C1 segment of cervical spinal cord (tissue), 14 donors: ENCODE measurements at regions not wholly inside any gene's neighbourhood (a gene's known extent, or its start where the extent isn't known, plus 50 kb on each side); places are given as distances from the start of the nearest gene placed in this dataset.
"Not testable (repeated sequence)": the region's sequence is repeated elsewhere in the genome, so short reads cannot be mapped to it uniquely, and the experiment has no call there.

Experiments used
- DNase-seq, 14 donors: peaks; one replicate each; lab custom pipeline; 2025; lab: John Stamatoyannopoulos, UW

DNA sequence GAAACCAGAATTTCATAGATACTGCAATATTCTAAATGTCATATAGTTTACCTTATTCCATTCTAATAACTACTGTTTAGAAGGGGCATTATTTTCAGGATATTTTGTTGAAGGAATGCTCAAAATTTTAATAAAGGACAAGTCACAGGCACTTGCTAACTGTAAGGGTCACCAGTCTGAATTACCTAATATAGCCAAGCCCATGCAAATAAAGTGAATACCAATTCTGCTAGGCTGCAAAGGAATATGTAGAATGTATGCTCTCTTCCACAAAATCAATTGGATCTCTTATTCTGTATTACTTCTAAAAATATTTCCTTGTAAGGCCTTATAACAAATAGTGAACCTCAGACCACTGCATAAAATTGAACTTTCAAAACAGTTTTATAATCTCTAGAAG, 52.3 kb upstream of the FAT4 start:
- DNase-seq, result no peak

DNA sequence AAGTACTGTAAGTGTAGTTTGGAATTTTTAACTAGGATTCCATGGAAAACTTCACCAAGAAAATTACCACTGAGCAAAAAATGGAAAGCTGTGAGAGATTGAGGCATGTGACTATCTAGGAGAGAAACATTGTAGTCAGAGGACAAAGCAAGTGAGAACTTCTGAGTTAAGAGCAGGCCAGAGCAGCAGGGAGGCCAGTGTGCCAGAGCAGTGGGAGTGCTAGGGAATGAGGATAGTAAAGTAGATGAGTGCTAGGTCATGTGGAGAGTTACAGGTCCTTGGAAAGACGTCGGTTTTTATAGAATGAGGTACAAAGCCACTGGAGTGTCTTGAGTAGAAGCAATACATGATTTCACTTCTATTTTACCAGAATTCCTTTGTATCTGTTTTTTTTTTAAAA, 52.7 kb upstream of the FAT4 start:
- DNase-seq, result no peak

DNA sequence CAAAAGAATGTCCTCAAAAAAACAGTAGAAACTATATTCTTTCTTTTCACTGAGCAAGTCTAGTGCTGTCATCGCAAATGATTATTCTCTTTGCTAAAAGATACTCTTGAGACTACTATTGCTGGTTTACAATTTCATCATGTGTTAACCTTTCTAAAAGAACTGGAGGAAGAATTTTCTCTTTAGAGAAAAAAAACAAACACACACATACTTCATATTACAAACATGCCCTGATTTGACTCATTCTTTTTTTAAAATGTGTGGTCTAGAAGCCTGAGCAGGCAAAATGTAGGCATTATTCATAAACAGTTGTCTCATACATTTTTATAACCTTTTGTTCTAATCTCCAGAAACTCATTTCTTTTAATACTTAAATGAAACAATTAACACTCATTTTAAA, 60.6 kb upstream of the FAT4 start:
- no peak for DNase-seq

DNA sequence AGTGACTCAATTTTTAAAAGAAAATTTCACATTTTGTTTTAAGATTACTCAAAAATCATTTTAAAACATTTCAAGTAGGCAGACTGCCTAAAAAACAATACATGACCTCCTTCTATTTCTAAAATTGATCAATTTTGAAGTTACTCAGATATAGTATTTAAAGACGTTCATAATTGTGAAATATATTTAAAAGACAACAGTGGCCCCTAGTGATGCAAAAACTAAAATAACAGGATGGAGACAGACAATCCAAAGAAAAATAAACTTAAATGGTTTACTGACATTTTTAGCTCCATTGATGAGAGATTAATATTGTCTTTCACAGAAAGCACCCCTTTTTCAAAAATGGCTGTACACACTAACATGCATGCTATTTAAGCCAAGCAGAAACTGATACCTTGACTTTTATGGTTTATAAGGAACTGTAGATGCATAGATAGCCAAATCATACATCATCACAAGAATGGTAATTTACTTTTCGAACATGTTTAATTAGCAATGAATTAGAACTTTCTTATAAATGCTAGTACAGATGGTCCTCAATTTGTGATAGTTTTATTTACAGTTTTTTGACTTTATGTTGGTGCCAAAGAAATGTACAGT, 69.8 kb upstream of the FAT4 start:
- DNase-seq, result no peak

DNA sequence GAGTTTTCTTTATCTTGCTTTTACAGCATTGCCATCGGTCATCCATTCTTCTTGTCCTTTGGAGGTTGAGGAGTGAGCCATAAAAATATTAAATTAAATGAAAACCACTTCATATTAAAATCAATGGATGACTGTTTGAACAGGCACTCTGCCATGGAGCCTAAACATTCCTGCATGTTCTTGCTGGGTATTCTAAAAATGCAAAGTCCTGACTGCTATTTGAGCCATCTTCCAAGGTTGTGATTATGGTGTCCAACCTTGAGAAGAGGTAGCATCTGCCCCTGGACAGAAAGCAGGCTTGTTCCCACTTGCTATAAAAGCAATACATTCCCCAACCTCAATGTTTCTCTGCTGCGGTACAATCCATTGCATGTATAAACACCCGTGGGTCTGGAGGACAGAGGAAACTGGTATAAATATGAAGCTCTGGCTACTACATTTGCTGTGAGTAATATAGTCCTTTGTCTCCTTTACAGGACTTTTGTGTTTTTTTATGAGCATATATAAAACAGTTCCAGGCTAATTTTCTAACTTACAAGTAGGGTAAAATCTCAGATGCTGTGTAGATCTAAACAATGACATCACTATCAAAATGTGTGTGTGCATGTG, 70.9 kb upstream of the FAT4 start:
- no peak for DNase-seq

DNA sequence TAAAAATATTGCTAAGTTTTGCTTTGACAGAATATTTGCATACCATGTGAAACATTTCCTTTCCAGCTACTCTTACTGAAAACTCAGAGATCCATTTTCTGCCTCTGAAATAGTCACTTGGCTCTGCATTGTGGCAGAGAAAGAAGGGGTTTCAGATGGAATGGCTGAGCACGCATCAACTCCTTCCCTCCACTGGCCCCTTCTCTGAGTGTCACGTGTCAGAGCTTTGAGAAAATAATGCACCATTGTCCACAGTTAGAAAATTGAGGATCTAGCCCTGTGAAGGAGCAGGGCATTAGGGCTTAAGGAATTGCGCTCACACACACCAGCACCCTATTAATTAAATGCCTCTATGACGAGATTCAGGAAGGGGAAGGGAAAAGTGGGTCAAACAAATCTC, 78.8 kb upstream of the FAT4 start:
- DNase-seq, result peak in 2 of 14 donors; percentile 0 to 1

DNA sequence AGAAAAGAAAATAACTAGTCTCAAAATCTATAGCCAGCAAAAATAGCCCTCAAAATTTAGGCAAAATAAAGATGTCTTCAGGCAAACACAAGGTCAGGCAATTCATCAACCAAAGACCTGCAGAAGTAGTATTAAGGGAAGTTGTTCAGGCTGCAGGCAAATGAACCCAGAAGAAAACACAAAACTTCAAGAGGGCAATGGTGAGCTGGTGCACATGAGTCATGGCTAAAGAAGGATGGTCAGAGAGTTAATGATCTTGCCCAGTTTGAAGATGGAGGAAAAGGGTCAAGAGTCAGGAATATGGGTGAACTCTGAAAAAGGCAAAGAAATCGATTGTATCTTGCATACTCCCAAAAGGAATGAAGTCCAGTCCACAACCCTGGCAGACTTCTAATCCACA, 83.1 kb upstream of the FAT4 start:
- DNase-seq, result no peak

DNA sequence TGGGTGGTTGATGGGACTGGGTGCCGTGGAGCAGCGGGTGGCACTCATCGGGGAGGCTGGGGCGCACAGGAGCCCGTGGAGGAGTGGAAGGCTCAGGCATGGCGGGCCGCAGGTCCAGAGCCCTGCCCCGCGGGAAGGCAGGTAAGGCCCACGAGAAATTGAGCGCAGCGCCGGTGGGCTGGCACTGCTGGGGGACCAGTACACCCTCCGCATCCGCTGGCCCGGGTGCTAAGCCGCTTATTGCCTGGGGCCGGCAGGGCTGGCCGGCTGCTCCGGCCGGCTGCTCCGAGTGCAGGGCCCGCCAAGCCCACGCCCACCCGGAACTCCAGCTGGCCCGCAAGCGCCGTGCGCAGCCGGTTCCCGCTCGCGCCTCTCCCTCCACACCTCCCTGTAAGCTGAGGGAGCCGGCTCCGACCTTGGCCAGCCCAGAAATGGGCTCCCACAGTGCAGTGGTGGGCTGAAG, 85.1 kb upstream of the FAT4 start:
- DNase-seq, result no peak

DNA sequence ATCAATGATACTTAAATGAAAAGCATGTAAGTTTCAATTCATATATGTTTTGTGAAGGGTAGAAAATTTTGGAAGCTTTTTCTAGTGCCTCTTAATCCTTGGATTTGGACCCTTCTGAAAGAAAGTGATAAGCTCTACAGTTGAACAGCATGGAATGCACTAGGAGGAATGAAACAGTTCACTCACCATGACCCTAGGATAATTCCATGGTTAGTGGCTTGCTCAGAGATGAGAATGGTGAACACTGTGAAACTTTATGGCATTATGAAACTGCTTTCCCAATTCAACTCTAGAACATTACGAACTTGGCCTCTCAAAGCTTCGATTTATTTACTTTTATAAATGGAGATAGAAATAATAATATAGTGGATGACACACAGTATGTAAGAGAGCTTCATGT, 88.9 kb upstream of the FAT4 start:
- no peak for DNase-seq

DNA sequence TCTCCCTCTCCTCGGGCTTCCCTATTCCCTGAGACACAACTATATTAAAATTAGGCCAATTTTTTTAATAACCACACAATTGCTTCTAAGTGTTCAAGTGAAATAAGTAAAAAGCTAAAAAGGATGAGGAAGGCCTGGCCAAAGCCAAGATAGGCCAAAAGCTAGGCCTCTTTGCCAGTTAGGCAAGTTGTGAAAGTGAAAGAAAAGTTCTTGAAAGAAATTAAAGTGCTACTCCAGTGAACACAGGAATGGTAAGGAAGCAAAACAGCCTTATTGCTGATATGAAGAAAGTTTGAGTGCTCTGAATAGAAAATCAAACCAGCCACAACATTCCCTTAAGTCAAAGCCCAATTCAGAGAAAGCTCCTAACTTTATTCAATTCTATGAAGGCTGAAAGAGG, 114.2 kb upstream of the FAT4 start:
- DNase-seq, result no peak

DNA sequence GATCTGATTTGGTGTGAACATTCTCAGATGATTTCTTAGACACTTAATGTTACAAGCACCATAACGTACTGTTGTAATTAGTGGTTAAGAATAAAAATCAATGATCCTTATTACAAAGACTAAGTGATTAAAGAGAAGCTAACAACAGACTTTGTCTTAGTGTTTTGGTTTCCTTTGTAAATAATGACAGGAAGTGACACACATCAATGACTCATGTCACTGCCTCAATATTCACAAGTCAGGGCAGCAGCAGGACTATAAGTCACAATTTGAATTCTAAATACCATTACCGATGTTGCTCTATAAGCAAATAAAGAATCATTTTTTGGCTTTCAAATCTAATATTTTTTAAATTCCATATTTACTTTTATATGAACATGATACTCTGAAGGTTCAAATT, 115.8 kb upstream of the FAT4 start:
- no peak for DNase-seq

DNA sequence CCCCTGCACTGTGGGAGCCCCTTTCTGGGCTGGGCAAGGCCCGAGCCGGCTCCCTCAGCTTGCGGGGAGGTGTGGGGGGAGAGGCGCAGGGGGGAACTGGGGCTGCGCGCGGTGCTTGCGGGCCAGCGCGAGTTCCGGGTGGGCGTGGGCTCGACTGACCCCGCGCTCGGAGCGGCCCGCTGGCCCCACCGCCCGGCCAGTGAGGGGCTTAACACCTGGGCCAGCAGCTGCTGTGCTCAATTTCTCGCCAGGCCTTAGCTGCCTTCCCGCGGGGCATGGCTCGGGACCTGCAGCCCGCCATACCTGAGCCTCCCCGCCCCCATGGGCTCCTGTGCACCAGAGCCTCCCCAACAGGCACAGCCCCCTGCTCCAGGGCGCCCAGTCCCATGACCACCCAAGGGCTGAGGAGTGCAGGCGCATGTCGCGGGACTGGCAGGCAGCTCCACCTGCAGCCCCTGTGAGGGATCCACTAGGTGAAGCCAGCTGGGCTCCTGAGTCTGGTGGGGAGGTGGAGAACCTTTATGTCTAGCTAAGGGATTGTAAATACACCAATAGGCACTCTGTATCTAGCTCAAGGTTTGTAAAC, 122.8 kb upstream of the FAT4 start:
- DNase-seq, result not testable (repeated sequence)

DNA sequence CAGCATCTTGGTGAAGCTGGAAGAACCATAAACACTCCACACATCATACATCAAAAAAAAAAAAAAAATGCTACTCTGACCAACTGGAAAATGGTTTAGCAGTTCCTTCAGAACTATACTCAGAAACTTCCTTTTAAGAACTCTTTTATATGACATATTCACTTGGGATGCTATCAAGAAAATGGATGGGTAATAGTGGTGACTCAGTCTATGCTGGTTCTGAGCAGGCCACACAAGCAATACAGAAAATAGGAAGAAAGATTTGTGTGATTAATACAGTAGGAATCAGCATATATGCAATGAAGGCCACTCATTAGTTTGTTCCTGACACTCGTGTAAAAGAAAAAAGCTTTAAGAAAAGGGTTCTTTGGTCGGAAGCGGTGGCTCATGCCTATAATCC, 123.5 kb upstream of the FAT4 start:
- no peak for DNase-seq

DNA sequence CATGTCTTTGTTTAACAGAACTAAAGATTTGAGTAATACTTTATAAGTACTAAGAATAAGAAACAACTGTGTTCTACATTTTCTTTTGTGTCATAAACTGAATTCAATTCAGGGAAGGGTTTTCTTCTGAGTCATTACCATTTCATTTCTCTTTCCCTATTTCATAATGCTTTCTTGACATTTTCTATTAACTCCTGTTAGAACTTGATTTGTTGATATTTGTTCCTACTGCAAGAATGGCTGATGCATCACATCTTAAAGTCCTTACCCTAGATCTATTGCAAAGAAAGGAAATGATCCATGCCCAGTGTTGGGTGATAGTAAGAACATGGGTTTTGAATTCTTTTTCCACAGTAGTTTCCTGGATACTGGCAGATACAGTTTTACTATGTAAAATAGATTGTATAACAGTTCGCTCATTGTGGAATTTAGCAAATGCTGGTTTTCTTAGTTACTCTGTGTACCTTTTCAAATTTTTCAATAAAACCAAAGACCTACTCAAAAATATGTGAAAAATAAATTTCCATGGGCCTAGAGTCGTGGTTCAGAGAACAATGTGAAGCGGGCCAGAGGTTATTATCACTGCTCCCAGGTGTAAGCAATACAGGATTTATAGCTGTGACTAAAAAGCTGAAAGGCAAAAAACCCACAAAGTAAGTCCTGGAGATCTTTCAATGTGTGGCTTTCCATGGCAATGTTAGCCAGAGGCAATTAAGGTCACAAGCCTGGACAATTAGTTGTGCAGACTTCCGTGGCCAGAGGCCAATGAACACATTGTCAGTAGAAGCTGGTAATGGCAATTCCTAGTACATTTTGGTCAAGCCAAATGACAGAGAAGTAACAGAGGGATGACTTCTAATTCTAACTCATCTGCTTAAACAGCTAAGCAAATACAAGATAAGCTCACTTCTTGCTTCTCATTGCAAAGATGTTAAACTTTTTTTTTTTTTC, 127.3 kb upstream of the FAT4 start:
- DNase-seq, result no peak

DNA sequence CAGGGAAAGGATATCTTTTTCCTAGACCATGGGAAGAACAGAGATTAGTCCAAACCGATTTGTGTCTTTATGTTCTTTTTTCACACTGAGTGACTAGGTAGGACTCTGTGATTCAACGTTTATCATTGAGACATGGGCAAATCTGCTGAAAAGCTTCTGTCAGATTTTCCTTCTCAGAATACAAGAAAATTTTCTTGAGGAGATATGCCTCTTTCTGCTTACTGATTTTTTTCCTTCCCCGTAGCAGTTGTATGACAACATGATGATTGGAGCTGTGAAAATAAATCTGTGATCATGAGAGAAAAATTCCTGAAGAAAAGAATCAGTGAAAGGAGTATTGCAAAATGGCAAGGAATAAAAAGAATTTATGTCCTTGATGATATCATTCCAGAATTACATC, 130.6 kb upstream of the FAT4 start:
- no peak for DNase-seq

DNA sequence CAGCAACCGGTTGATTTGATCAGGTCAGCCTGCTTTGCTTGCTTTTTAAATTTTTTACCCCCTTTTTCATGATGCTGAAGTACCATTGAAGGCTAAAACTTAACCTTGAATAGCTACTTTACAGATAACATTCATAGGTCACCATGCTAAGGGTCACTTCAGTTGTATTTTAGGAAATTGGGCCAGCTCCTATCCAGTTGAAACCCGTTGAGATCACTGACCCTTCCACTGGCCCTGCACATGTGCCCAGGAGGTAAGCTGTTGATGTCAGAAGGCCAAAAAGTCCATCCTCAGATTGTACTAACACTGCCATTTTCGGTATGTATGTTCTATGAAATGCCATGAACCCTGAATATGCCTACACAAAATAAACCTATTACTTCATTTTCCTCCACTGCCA, 133.0 kb upstream of the FAT4 start:
- no peak for DNase-seq

DNA sequence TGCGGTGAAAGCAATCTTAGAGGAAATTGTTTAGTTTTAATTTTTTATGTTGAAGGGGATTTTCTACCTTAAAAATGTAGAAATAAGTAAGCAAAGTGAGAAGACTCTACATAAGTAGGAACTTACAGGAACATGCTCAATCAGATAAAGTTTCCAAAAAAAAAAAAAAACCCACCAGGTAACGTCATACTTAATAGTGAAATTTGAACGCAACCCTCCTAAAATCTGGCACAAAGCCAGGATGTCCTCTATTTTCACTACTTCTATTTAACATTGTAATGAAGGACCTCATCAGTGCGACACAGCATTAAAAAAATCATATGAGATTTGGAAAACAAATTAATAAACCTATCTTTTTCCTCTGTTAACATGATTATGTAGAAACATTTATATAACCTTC, 135.0 kb upstream of the FAT4 start:
- DNase-seq, result no peak

DNA sequence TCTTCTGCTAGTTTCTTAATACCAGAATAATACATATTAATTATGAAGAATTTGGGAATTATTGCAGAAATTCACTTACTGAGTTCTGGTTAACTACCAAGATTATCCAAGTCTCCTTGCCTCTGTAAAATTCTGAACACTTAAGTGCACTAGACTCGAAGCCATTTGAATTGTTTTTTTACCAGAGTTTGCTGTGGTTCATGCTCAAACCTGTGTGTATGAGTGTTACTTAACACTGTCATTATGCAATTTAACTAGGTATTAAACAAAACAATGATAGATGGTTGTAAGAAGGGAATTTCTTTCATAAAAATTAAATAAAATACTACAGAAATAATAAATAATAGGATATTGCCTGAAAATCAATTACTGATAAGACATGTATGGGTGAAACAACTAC, 145.6 kb upstream of the FAT4 start:
- DNase-seq, result no peak

DNA sequence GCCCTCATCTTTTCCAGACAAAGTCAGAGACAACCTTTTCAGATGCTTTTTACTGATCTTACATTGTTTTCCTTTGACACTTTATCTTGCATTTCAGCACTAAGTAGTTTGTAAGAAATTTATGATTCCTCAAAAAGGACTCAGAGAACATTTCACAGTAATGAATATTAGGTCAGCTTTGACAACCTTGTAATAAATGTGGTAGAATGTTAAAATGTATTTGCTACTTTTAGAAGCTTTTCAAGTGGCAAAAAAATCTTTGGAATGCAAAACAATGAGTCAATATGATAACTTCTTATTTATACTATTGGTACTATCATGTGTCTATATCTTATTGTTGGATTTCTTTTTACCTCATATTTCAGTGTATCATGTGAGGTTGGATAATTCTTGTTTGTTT, 146.2 kb upstream of the FAT4 start:
- DNase-seq, result no peak

DNA sequence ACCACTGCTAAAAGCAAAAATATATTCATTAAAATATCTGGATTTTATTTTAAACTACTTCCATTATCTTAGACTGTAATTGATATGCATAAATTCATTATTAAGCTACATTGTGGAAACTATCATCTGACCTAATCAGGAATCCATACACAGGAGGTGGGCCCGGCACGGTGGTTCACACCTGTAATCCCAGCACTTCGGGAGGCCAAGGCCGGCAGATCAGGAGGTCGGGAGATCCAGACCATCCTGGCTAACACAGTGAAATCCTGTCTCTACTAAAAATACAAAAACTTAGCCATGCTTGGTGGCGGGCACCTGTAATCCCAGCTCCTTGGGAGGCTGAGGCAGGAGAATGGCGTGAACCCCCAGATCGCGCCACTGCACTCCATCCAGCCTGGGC, 148.7 kb upstream of the FAT4 start:
- not testable (repeated sequence) for DNase-seq

DNA sequence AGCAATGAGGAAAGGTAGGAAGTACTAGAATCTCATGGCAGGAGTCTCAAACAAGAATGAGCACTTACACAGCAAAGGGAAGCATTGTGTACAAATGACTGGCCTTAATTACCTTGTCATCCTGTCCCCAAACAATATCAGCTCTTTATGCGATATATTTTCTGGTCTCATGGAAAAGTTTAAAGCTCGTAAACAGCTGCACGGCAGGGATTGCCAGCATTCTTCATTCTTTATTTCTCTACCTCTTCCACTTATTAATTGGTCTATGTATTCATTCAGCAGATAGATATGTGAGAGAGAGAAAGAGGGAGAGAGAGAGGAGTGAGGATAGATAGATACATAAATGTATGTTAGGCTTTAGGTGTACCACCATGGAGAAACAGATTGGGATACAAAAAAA, 155.8 kb upstream of the FAT4 start:
- no peak for DNase-seq

DNA sequence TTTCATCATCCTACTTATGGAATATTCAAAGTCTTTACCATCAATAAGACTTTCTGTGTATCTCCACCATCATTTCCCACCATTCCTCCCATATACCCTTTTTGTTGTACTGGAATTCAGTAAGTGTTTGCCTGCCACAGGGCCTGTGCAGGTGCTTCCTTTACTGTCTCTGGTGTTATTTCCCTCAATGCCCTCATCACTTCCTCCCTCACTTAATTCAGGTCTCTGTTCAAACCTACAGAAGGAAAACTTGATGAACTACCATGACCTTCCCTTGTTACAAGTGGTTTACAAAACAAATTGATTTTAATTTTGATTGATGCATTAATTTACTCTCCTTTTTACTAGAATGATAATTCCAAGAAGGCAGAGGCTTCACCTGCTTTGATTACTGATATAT, 159.5 kb upstream of the FAT4 start:
- no peak for DNase-seq
